HG03575 (cell line): ENCODE measurements at regions not wholly inside any gene's neighbourhood (a gene's known extent, or its start where the extent isn't known, plus 50 kb on each side); places are given as distances from the start of the nearest gene placed in this dataset.
A peak's percentile ranks its signal among the peaks of the same experiment; 100 is the strongest.
"Not testable (repeated sequence)": the region's sequence is repeated elsewhere in the genome, so short reads cannot be mapped to it uniquely, and the experiment has no call there.

Source experiments
- ATAC-seq: cut with Tn5 transposase; IDR thresholded peaks from one replicate; pipeline ENCODE4 v1.9.1; 2021; ENCODE audit not compliant: unreplicated experiment, insufficient number of reproducible peaks, low FRiP score; ENCODE audit errors: extremely low read depth

DNA sequence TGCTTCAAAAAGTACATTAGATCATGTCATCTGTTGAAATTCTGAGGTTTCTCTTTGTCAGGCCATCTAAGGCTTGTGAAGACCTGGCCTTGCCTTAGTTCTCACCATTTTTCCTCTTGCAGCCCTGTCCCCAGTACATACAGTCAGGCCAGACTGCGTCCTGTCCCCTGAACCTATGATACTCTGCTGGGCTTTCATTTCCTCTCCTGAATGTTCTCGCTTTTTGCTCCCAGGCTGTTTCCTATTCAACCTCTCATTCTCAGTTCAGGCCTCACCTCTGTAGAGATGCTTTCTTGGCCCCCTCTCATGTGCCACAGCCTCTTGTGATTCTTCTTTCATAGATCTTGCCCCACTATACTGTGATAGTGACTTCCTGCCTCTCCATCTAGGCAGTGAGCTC is 648.8 kb upstream of the KCNMB2 start:
- ATAC-seq = peak; percentile 39

- ATAC-seq = no peak
These were observed 647.1 kb upstream of the KCNMB2 start for GRCh38 chr3:177889161-177889560.

GRCh38 chr3:177889652-177890358 is 646.4 kb upstream of the KCNMB2 start:
- no peak for ATAC-seq

DNA sequence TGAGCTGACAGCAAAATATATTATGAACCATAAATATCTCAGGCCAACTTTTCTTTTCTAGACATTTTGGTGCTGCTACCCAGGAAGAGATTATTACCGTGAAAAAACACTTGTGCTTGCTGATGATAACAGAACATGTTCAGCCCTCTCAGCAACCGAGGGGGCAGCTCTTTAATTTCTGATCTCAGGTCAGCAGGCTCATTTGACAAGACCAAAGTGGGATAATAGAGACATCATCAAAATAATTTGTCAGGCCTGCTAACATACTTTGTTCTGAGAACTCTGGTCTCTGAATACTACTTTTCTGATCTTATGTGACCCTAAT is 645.9 kb upstream of the KCNMB2 start:
- ATAC-seq = no peak

GRCh38 chr3:177891569-177891968 is 644.7 kb upstream of the KCNMB2 start:
- ATAC-seq = not testable (repeated sequence)

- no peak for ATAC-seq
These were observed 642.9 kb upstream of the KCNMB2 start for GRCh38 chr3:177893331-177893730.

GRCh38 chr3:177894081-177894728 is 642.0 kb upstream of the KCNMB2 start:
- ATAC-seq = no peak

DNA sequence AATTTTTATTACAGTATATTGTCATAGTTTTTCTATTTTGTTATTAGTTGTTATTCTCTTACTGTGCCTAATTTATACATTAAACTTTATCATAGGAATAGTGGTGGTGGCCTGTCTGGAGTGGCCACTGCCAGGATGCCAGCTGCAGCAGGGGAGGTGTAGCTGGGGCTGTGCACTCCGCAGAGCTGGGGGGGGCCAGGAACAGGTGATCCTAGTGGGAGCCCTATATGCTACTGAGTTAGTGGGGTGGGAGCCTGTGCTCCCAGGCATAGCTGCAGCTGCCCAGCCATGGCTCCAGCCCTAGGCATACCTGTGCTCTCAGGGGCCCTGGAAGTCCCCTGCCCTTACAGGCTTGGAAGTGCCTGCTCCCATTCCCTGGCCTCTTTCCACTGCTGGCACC is 638.1 kb upstream of the KCNMB2 start:
- no peak for ATAC-seq

DNA sequence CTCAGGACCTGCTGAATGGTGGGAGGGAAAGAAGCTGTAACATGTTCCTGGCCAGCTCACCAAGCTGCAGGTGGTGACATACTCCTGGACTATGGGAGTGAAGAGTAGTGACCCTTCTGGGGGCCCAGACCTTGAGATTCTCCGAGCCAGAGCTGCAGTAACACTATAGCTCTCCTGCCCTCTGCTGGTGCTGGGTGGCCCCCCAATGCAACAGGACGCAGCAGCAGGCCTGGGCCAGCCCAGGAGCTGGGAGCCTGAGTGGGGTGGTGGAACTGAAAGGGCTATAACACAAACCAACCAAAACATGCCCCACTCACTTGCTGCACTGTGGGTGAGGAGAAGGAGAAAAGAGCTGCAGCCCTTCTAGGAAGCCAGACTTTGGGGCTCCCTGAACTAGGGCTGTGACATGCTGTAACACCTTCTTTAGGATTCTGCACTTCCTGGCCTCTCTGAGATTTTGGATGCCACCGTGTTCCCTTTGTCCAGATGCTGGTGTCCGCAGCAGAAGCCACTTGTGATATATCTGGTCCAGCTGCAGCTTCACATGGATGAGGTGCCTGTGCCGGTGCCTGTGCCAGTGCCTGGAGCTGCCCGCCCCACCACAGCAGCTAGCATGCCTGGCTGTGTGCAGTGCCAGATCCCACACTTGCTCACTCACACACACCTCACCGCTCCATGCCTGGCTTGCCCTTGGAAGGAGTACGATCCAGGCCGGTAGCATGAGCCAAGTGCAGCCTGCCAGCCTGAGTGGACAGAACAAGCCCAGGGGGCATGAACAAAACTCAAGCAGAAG is 636.8 kb upstream of the KCNMB2 start:
- no peak for ATAC-seq

- ATAC-seq = no peak
These were observed 633.4 kb upstream of the KCNMB2 start for GRCh38 chr3:177902876-177903275.

DNA sequence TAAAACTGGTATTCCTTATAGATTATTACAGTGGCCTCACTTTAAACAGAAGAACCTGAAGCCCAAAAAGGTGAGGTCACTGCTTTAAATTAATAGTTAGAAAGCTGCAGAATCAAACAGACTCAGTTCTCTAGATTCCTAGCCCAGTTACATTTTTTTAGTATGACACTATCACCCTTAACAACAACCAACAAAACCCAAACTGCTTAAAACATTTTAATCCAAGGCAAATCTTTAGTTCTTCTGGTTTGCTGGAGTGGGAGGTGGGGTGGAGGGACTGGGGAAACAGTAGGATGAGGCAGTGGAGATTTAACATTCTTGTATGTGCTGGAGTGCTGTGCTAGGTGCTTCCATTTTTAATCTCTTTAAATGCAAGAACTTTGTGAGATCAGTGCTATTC is 631.6 kb upstream of the KCNMB2 start:
- no peak for ATAC-seq

GRCh38 chr3:177905173-177906125 is 630.8 kb upstream of the KCNMB2 start:
- no peak for ATAC-seq

GRCh38 chr3:177906126-177906511 is 630.1 kb upstream of the KCNMB2 start:
- ATAC-seq = no peak

GRCh38 chr3:177906578-177907229 is 629.5 kb upstream of the KCNMB2 start:
- ATAC-seq = no peak

- ATAC-seq = not testable (repeated sequence)
These were observed 626.7 kb upstream of the KCNMB2 start for GRCh38 chr3:177909530-177909929.

DNA sequence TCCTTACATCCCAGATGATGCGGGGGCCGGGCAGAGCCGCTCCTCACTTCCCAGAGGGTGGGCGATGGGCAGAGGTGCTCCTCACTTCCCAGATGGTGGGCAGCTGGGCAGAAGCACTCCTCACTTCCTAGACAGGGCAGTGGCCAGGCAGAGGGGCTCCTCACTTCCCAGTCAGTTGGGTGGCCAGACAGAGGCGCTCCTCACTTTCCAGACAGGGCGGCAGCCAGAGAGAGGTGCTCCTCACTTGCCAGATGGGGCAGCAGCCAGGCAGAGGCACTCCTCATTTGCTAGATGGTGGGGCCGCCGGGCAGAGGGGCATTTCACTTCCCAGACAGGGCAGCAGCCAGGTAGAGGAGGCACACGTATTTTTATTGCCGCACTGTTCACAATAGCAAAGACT is 622.0 kb upstream of the KCNMB2 start:
- no peak for ATAC-seq

GRCh38 chr3:177916461-177916860 is 619.8 kb upstream of the KCNMB2 start:
- ATAC-seq = no peak

DNA sequence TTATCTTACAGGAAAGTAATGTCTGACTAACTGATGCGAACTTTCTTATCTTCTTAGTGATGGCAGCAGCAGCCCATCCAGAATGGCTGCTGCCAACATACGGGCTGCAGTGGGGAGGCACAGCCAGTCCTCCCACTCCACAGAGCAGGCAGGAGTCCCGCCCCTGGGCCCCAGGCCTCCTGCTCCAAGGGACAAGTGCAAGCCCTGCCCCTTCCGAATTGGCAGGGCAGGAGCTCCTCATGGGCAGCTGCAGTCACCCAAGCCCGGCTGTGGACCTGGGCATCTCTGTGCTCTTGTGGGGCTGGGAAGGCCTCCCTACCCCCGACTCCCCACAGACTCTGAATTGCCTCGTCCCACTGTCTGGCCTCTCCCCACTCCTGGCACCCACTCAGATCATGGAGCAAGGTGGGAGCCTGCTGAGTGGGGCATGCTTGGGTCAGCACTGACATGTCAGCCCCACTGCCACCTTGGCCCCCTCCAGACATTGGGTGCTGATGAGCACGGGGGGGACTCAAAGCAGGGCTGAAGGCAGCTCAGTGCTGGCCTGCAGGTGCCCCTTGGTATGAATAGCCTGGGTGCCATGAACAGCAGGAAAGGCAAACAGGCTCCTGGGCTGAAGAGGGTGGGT is 618.9 kb upstream of the KCNMB2 start:
- no peak for ATAC-seq
